MM.1S (cell line): ENCODE measurements at regions not wholly inside any gene's neighbourhood (a gene's known extent, or its start where the extent isn't known, plus 50 kb on each side); places are given as distances from the start of the nearest gene placed in this dataset.

ENCODE experiments used
- EZH2 ChIP-seq: fragments of 300-600 bp; sonication (generic); optimal IDR thresholded peaks from 2 replicates; pipeline ENCODE3; 2017; ENCODE audit warnings: low read depth, mild to moderate bottlenecking, antibody characterized with exemption, low read length, mixed read lengths
- EZH2phosphoT487 ChIP-seq: fragments of 300-600 bp; sonication (generic); IDR thresholded peaks from 2 replicates; pipeline ENCODE4 v1.6.1; 2018; ENCODE audit warnings: antibody characterized with exemption, low read length
- TF ChIP-seq, protein P1 (sequence below): fragments of 300-600 bp; sonication (generic); IDR thresholded peaks from 2 replicates; pipeline ENCODE4 v1.5.1; 2016; ENCODE audit warnings: antibody characterized with exemption, low read length, mixed read lengths

DNA sequence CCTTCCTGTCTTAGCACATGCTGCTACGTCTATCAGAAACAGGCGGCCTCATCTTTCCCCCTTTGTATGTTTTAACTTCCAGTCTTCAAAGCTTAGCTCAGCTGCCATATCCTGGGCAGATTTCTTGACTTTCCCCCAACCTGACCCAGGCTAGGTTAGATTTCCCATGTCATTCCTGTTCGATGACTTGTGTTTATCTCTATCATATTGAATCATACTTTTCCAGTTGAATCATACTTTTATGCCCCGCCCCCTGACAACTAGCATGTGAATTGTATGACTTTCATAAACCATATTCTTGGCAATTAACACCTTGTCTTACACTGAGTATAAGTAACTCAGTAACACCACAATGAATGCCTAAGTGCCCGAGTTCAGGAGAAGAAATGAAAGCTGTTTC, 128.3 kb downstream of the CYRIA start:
- TF ChIP-seq, protein P1, sequence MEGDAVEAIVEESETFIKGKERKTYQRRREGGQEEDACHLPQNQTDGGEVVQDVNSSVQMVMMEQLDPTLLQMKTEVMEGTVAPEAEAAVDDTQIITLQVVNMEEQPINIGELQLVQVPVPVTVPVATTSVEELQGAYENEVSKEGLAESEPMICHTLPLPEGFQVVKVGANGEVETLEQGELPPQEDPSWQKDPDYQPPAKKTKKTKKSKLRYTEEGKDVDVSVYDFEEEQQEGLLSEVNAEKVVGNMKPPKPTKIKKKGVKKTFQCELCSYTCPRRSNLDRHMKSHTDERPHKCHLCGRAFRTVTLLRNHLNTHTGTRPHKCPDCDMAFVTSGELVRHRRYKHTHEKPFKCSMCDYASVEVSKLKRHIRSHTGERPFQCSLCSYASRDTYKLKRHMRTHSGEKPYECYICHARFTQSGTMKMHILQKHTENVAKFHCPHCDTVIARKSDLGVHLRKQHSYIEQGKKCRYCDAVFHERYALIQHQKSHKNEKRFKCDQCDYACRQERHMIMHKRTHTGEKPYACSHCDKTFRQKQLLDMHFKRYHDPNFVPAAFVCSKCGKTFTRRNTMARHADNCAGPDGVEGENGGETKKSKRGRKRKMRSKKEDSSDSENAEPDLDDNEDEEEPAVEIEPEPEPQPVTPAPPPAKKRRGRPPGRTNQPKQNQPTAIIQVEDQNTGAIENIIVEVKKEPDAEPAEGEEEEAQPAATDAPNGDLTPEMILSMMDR, result no peak
- no peak for TF ChIP-seq EZH2
- TF ChIP-seq EZH2phosphoT487, result no peak
